ENCODE measurements at regions not wholly inside any gene's neighbourhood (a gene's known extent, or its start where the extent isn't known, plus 50 kb on each side); places are given as distances from the start of the nearest gene placed in this dataset.

GRCh38 chr4:132991111-132991510 lies 158.0 kb upstream of the PCDH10 start:
- TF ChIP-seq POLR2A (IDR thresholded peaks at IDR 0.05; ENCODE audit: low read depth, low read length): no peak
- no peak for TF ChIP-seq POLR2AphosphoS5 (IDR thresholded peaks at IDR 0.05; ENCODE audit: low read depth, low read length)
- no peak for TF ChIP-seq TAF1 (IDR thresholded peaks at IDR 0.05; ENCODE audit: low read depth, low read length)
- no peak for TF ChIP-seq PAX5 (IDR thresholded peaks at IDR 0.05; ENCODE audit: insufficient read depth, low read length, severe bottlenecking)

Measured in GM12891 (cell line).